Right cardiac atrium (tissue), 5 donors: ENCODE measurements at regions not wholly inside any gene's neighbourhood (a gene's known extent, or its start where the extent isn't known, plus 50 kb on each side); places are given as distances from the start of the nearest gene placed in this dataset.
"Not testable (repeated sequence)": the region's sequence is repeated elsewhere in the genome, so short reads cannot be mapped to it uniquely, and the experiment has no call there.

Experiments
- ATAC-seq, 2 donors: fragments of 200-7000 bp; cut with Tn5 transposase; one replicate each; pipeline versions ENCODE4 v1.8.0 to v1.9.1; 2020; ENCODE audit warnings: moderate library complexity in 2 of 2, mild to moderate bottlenecking in 1 of 2
- DNase-seq, 3 donors: peaks; one replicate each; pipeline ENCODE4 v3.0.0-alpha.2; 2020
- H3K27ac ChIP-seq: one replicate; pipeline ENCODE4 v1.5.1; 2013; ENCODE audit warnings: mild to moderate bottlenecking, low read length, control low read depth, moderate library complexity
- H3K27me3 ChIP-seq: one replicate; pipeline ENCODE4 v1.6.1; 2013; ENCODE audit not compliant: control insufficient read depth, insufficient read depth
- H3K4me1 ChIP-seq: one replicate; pipeline ENCODE4 v1.6.1; 2013; ENCODE audit warnings: low read length; ENCODE audit not compliant: control insufficient read depth, insufficient read depth
- H3K4me3 ChIP-seq: one replicate; pipeline ENCODE4 v1.5.1; 2013; ENCODE audit warnings: low read length, control low read depth
- H3K9me3 ChIP-seq: one replicate; pipeline ENCODE4 v1.6.1; 2013; ENCODE audit warnings: low read length; ENCODE audit not compliant: control insufficient read depth
- WGBS: extraction: QIAGEN DNeasy Blood & Tissue Kit; methylation state at CpG from one replicate; pipeline ENCODE4 v1.1.7; 2013; 5-methylcytosine and 5-hydroxymethylcytosine counted together
- intact Hi-C, 4 donors: fragments of 100-400 bp; cut with DNase I; formaldehyde crosslinking; loops; one replicate each; pipeline versions ENCODE4 v1.11.0 to v1.14.0; 2022 to 2023
- donor health status: healthy with polysubstance abuse.
- donor health status: DM: no; HTN: yes; CAD: no.
- donor health status: DM: no; HTN: no; CAD: no.
- donor health status: DM: no; HTN: yes; CAD: no; lungs with severe emphysema.
- donor health status: DM: yes; HTN: yes; CAD: no.

DNA sequence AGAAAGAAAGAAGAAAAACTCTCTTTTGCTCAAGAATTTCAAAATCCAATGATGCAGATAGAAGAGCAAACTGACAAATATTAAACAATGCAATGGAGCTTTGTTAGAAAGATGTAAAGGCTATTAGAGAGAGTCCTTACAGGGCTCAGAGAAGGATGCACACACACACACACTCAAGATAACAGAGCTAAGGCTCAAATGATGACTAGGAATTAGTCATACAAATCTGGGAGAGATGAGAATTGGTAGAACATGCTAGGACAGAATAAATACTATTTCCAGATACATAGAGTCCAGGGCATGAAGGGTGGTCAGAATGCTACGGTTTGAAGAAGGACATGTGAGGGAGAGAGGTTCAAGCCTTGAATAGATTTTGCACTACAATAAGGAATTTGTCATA lies 650.1 kb upstream of the MDGA2 start:
- Histone ChIP-seq H3K4me3 (no peak overlapping the region), H3K4me1 (no peaks in the 10 kb centered on the region), H3K27me3 (no peaks in the 10 kb centered on the region), H3K27ac (no peak overlapping the region), H3K9me3 (no peaks in the 10 kb centered on the region)
- WGBS, result 77% methylated on average over 1 of the region's 1 CpG
- DNase-seq (no peak), ATAC-seq (no peak)
- intact Hi-C loops, result no loop called here

DNA sequence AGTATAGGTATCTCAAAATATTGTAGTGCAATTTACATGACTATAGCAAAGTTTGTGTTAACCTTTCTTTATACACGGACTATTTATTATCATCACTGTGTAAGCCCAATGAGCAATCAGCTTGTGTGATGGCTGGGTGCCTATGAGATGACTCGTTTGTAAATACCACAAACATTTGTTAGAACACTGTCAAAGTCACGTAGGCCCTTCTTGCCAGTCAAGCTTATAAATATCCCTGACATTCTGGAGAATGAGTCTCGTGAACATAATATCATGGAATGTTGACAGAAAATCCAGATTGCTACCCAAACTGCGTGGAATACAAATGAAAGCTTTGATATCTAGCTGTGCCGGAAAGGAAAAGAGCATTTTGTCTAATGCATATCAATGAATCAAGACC lies 648.3 kb upstream of the MDGA2 start:
- H3K4me1 ChIP-seq, result no peaks in the 10 kb centered on the region
- no peak for DNase-seq
- no peak overlapping the region for H3K27ac ChIP-seq
- H3K4me3 ChIP-seq, result no peak overlapping the region
- no peaks in the 10 kb centered on the region for H3K9me3 ChIP-seq
- H3K27me3 ChIP-seq, result no peaks in the 10 kb centered on the region
- 47% methylated on average over 6 of the region's 6 CpGs for WGBS
- no peak for ATAC-seq
- intact Hi-C loops, result no loop called here

DNA sequence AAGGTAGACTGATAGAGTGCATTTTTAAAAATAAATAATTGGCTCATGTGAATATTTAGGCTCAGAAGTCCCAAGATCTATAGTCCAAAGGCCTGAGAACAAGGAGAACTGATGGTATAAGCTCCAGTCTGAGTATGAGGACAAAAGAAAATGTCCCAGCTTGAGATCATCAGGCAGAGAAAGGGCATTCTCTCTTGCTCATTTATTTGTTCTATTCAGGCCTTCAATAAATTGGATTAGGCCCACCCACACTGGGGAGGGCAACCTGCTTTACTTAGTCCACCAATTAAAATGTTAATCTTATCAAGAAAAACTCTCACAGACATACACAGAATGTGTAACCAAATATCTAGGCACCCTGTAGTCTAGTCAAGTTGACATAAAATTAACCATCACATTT lies 644.4 kb upstream of the MDGA2 start:
- Histone ChIP-seq H3K27me3 (no peaks in the 10 kb centered on the region), H3K4me3 (no peak overlapping the region), H3K27ac (no peak overlapping the region), H3K9me3 (no peaks in the 10 kb centered on the region), H3K4me1 (no peaks in the 10 kb centered on the region)
- no peak for ATAC-seq
- no peak for DNase-seq
- intact Hi-C loops, result no loop called here

DNA sequence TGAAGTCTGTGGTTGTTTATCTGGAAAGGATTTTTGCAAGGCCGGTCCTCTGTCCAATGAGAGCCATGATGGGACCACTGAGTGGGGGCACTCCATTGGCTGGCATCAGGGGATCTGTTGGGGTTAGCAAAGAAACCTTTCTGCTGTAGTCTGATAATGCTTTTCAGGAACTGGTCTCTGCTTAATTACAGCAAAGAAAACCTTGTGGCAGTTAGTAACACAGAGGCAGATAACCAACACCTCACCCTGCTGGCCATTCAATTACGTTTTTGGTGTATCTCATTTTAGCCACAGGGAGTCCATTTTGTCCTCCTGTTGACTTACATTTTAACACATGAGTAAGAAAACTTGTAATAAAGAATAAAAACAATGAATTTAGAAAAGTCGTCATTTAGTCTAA lies 629.3 kb upstream of the MDGA2 start:
- Histone ChIP-seq H3K9me3 (no peaks in the 10 kb centered on the region), H3K27me3 (no peaks in the 10 kb centered on the region), H3K4me3 (no peak overlapping the region), H3K27ac (no peak overlapping the region), H3K4me1 (no peaks in the 10 kb centered on the region)
- intact Hi-C loops, result no loop called here
- WGBS, result 70% methylated on average over 3 of the region's 3 CpGs
- DNase-seq (no peak), ATAC-seq (no peak)

DNA sequence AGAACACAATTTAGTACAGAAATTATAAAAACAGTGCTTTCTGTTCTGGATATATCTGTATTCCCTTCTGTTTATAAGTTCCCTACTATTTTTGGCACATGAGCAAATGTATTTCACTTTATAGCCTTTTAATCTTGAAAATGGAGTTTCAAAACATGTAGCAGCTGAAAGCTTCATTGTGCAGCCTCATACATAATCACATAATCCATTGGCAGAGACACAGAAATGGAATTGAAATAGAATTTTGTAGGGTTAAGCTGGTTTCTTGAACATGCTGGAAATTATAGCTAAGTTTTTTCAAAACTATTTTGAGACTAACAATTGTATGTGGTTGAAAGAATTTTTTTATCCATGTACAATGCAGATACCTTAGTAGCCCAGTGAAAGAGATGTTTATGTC lies 614.3 kb upstream of the MDGA2 start:
- no peaks in the 10 kb centered on the region for H3K4me1 ChIP-seq
- no peaks in the 10 kb centered on the region for H3K27me3 ChIP-seq
- H3K4me3 ChIP-seq, result no peak overlapping the region
- no peak for DNase-seq
- no peak overlapping the region for H3K27ac ChIP-seq
- intact Hi-C loops, result no loop called here
- ATAC-seq, result no peak
- no peaks in the 10 kb centered on the region for H3K9me3 ChIP-seq

DNA sequence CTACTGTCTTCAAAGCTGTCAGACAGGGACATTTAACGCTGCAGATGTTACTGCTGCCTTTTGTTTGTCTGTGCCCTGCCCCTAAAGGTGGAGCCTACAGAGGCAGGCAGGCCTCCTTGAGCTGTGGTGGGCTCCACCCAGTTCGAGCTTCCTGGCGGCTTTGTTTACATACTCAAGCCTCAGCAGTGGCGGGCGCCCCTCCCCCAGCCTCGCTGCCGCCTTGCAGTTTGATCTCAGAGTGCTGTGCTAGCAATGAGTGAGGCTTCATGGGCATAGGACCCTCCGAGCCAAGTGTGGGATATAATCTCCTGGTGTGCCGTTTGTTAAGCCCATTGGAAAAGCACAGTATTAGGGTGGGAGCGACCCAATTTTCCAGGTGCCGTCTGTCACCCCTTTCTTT lies 609.8 kb upstream of the MDGA2 start:
- H3K4me3 ChIP-seq, intact Hi-C loops, H3K4me1 ChIP-seq, H3K27me3 ChIP-seq, H3K27ac ChIP-seq, ATAC-seq, H3K9me3 ChIP-seq: not testable (repeated sequence)
- DNase-seq, result peak in 1 of 3 donors; percentile 34
- WGBS, result 80% methylated on average over 11 of the region's 11 CpGs

DNA sequence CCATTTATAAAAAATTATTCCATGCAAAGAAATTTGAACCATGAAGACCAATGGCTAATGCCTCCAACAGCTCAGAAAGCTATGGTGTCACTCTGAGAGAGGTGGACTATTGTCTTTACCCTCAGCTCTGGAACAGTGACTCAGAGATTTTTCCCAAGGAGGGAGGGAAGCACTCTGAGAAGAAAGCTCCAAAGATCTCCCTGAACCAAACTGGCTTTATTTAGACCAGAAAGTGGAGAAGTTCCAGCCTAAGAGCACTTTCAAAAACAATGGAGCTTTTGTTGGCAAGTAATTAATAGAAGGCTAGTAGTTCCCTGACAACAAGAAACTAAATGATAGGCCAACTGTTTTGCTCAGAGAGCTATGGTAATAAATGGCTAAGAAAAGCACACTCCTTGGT lies 599.9 kb upstream of the MDGA2 start:
- Histone ChIP-seq H3K4me3 (no peak overlapping the region), H3K4me1 (no peaks in the 10 kb centered on the region), H3K9me3 (no peaks in the 10 kb centered on the region), H3K27me3 (no peaks in the 10 kb centered on the region), H3K27ac (no peak overlapping the region)
- ATAC-seq, result peak; percentile 55 to 80
- DNase-seq, result no peak
- intact Hi-C loops, result no loop called here

DNA sequence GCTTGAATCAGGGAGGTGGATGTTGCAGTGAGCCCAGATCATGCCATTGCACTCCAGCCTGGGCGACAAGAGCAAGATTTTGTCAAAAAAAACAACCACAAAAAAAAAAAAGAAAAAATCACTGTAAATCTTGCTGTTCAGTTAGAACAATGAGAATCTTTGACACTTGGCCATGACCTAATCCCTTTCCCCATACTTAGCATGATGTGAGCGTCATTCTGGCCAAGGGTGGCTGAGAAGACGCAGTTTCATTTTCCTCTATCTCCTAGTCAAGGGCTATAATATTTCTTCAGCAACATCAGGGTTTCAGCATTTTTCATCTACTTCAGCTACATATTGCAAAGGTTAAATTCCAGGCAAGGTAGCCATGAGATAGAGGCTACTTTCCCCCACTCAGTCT lies 599.4 kb upstream of the MDGA2 start:
- DNase-seq (no peak), ATAC-seq (peak in 1 of 2 donors; percentile 34)
- Histone ChIP-seq H3K9me3 (no peaks in the 10 kb centered on the region), H3K27me3 (no peaks in the 10 kb centered on the region), H3K4me3 (no peak overlapping the region), H3K4me1 (no peaks in the 10 kb centered on the region), H3K27ac (no peak overlapping the region)
- WGBS, result 75% methylated on average over 3 of the region's 3 CpGs
- intact Hi-C loops, result no loop called here

DNA sequence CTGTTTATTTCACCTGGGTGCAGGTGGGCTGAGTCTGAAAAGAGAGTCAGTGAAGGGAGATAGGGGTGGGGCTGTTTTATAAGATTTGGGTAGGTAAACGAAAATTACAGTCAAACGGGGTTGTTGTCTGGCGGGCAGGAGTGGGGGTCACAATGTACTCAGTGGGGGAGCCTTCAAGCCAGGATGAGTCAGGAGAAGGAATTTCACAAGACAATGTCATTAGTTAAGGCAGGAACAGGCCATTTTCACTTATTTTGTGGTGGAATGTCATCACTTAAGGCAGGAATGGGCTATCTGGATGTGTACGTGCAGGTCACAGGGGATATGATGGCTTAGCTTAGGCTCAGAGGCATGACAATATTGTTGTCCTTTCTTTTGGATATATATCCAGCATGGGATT lies 592.5 kb upstream of the MDGA2 start:
- H3K4me3 ChIP-seq, H3K9me3 ChIP-seq, DNase-seq, H3K27me3 ChIP-seq, H3K27ac ChIP-seq, ATAC-seq, intact Hi-C loops, H3K4me1 ChIP-seq: not testable (repeated sequence)
- WGBS, result 57% methylated on average over 4 of the region's 4 CpGs

DNA sequence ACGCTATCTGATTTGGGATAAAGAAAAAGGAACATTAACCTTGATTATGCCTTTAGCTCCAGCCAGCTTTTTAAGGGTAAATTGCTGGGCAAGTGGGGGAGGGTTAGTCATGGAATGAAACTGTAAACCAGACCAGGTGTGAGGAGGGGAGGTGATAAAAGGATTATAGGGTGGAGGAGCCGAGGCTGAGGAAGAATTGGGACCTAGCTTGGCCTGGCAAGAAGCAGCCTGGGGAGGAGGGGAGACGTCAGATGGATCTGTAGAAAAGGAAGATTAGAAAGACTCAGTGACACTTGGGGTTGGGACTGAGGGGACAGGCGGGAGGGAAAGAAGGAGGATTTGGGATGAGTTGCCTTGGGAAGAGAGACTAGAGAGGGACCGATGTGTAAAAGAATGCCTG lies 590.8 kb upstream of the MDGA2 start:
- H3K27me3 ChIP-seq, H3K4me3 ChIP-seq, DNase-seq, ATAC-seq, H3K9me3 ChIP-seq, intact Hi-C loops, H3K27ac ChIP-seq, H3K4me1 ChIP-seq: not testable (repeated sequence)
- WGBS, result 48% methylated on average over 5 of the region's 5 CpGs

DNA sequence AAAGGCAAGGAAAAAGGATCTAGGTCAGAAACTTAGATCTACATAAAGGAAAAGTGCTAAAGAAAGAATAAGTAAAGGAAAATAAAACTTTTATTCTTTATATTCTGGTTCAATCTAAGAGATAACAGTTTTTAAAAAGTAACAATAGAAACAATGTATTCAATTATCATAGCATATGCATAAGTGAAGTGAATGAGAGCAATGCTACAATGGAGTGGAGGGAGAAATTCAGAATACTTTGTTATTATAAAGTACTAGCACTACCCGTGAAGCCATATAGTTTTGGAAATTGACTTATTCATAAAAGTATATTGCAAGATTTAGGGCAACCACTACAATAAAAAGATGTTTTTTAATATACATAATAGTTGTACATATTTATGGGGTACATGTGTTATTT lies 586.0 kb upstream of the MDGA2 start:
- Histone ChIP-seq H3K9me3 (no peaks in the 10 kb centered on the region), H3K4me1 (no peaks in the 10 kb centered on the region), H3K4me3 (no peak overlapping the region), H3K27ac (no peak overlapping the region), H3K27me3 (no peaks in the 10 kb centered on the region)
- intact Hi-C loops, result no loop called here
- ATAC-seq, result no peak
- no peak for DNase-seq
- WGBS, result 79% methylated on average over 1 of the region's 1 CpG

DNA sequence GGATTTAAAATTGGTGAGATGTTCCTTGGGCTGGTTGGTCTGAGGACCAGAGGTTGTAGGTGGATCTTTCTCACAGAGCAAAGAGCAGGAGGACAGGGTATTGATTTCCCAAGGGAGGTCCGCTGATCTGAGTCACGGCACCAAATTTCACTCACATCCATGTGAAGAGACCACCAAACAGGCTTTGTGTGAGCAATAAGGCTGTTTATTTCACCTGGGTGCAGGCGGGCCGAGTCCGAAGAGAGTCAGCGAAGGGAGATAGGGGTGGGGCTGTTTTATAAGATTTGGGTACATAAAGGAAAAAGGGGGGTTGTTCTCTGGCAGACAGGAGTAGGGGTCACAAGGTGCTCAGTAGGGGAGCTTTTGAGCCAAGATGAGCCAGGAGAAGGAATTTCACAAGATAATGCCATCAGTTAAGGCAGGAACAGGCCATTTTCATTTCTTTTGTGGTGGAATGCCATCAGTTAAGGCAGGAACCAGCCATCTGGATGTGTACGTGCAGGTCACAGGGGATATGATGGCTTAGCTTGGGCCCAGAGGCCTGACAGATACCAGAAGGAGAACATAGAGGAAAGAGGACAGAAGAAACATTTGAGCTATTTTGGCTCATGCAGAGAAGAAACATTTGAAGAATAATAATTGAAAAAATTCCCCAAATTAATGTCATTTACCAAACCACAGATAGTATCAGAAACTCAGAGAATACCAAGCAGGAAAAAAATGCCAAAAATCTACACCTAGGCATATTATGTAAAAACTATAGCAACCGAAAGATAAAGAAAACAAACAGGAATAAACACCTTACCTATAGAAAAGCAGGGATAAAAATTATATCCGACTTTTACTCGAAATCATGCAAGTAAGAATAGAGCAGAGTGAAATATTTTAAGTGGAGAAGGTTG lies 585.2 kb upstream of the MDGA2 start:
- DNase-seq, H3K27me3 ChIP-seq, H3K4me3 ChIP-seq, H3K4me1 ChIP-seq, ATAC-seq, H3K9me3 ChIP-seq, H3K27ac ChIP-seq, intact Hi-C loops: not testable (repeated sequence)
- 84% methylated on average over 10 of the region's 10 CpGs for WGBS
